HG03432 (cell line): ENCODE measurements at regions not wholly inside any gene's neighbourhood (a gene's known extent, or its start where the extent isn't known, plus 50 kb on each side); places are given as distances from the start of the nearest gene placed in this dataset.
A peak's percentile ranks its signal among the peaks of the same experiment; 100 is the strongest.
"Not testable (repeated sequence)": the region's sequence is repeated elsewhere in the genome, so short reads cannot be mapped to it uniquely, and the experiment has no call there.

Experiments
- ATAC-seq: cut with Tn5 transposase; IDR thresholded peaks from one replicate; pipeline ENCODE4 v1.9.1; 2021; ENCODE audit warnings: mild to moderate bottlenecking, moderate library complexity; ENCODE audit not compliant: unreplicated experiment

DNA sequence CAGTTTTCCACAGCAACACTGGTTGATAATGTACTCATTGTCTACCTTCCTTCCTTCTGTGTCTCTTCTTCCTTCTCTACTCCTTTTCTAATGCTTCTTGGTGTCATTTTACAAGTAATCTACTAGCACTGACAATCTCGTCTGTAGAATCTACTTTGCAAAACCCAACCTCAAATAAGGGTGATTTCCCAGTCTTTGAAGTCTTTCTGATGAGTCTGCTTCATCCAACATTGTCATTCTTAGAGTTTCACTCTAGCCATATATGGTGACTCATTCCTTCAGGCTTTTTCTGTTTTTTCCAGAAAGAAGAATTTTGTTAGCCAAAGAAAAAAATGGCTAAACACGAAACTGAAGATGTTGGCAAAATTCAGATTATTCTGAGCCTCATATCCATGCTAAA is 288.7 kb downstream of the MBD2 start:
- ATAC-seq, result peak; percentile 41

DNA sequence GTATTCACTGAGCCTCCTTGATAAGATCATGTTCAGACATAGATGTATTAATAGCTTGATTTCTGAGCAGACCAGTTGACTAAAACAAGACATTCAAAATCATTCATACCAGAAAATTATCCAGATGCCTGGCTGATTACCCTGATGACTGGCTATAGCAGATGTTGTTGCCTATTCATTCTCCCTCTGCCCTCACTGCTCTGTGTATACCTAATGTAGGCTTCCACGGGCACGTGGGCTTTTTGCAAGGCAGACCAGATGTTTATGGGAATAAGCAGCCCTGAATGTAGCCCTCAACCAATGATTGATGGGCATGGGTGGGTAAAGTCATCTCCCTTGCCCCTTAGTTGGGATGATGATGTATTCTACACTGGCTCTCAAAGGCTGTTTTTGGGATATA is 289.1 kb downstream of the MBD2 start:
- ATAC-seq, result no peak

DNA sequence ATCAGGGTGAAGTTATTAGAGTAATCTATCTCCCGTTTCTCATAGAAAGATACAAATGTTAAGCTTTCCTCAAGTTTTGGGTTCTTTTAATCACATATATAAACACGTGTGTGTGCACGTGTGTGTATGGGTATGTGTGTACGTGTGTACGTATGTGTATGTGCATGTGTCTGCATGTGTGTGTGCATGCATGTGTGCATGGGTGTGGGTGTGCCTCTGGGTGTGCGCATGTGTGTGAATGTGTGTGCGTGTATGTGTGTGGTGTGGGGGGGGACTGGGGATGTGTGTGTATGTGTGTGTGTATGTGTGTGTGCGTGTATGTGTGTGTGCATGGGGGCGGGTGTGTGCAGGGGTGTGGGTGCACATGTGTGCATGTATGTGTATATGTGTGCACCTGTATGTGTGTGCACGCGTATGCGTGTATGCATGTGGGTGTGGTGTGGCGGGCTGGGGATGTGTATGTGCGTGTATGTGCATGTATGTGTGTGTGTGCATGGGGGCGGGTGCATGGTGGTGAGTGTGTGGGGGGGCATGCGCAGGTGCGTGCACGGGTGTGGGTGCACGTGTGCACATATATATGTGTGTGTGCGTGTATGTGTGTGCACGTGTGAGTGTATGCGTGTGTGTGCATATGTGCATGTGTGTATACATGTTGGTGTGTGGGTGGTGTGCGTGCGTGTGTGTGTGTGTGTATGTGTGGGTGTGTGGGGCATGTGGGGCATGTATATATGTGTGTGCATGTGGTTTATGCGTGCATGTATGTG is 304.0 kb downstream of the MBD2 start:
- no peak for ATAC-seq

DNA sequence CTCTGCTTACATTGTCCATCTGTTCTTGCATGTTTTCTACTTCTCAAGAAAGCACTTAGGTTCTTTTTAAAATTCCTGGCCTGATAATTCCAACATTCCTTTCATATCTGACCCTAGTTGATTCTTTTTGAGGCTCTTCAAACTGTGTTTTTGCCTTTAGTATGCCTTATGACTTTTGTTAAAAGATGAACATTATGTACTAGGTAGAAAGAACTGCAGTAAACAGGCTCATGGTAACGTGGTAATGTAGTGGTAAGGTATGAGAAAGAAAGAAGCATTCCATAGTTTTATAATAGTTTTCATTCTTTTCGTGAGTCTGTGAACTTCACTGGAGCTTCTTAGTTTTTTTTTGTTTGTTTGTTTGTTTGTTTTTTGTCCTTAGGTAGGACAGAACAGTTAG is 306.4 kb downstream of the MBD2 start:
- no peak for ATAC-seq

DNA sequence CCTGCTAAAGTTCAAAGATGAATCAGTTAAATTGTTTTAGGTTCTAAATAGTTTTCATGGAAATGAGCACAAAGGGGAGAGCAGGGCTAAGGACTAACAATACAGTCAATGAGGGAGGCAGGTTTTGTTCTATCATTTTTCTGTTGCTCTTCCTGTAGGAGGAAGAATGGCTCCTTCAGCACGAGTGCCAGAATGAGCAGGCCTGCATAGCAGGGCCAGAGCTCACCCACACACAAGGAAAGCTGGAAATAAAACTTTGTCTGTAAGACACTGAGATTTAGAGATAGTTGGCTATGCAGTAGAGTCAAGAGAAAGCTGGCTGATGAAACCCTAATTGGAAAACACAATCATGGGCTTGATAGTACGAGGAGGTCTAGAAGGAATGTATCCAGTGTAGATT is 313.3 kb downstream of the MBD2 start:
- ATAC-seq, result no peak

DNA sequence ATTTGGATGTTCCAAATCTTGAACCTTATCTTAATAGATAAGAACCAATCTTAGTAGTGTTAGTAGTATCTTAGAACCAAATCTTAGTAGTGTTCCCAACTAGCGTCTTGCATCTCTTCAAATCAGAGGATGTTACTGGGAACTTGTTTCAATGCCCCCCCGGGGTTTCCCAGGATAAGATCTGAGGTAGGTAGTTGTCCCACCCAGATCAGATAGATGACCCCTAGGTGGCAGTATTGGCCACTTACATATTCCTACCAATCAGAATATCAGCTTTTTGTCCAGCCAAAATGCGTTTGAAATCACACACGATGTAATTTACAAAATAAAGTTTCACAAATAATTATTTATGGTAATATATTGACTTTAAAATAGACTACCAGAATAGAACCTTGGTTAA is 314.8 kb downstream of the MBD2 start:
- no peak for ATAC-seq

DNA sequence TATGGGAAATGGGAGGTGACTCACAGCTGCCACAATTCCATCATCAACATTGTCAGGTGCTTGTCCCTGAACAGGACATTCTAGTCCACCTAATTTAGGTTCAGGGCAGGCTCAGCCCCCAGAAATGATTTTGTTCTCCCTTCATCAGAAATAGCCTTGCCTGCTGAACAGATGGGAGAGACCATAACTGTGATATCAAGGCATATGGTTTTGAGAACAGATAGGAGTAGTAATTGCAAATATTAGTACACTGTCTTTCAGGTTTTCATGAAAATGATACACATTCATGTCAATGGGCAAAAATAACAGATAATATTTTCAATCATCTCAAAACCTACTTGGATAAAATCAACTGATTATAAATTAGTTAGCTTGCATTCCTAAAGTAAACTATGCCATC is 316.5 kb downstream of the MBD2 start:
- ATAC-seq, result no peak

DNA sequence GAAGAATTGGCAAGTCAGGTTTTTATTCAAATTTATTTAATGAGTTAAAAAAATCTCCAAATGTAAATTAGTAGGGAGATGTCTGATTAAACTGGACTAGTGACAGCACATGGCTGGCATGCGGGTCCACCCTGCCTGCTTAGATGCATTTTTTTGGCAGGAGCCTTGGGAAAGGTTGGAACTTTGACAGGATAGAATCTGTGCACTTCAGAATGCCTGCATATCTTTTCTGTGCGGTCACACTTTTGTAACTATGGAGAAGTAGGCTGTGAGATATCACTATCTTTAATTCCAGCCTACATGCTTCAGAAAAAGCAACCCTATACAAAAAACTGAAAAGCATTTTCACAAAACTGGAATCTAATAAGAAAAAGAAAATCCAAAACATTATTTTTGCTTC is 317.8 kb downstream of the MBD2 start:
- no peak for ATAC-seq

DNA sequence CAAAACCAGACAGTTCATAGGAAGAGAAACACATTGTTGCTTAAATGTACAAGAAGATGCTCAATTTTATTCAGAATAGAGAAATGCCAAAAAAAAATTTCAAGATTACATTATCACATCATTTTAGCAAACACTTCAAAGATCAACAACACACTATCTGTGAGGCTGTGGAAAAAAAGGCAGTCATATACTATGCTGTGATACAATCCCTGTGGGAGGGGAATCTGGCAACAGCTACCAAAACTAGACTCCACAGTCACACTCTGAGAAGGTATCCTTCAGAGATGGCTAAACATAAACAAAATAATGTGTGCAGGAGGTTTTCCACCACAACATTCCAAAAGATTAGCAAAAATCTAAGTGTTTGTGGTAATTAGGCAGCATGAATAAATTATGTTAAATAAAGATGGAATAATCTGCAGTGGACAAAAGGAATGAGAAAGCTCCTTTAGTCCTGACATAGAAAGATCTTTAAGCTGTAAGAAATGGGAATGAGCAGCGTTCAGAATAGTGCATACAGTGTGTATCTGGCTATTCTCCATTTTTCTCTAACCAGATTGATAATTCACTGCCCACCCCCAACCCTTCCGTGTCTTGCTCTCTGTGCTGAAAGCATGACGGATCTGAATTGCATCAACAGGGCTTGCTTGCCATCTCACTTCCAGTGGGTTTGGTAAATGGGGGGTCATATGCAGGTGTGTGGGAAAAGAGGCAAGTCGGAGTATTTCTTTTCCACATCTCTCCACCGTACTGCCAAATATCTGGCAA is 329.6 kb downstream of the MBD2 start:
- ATAC-seq, result no peak

DNA sequence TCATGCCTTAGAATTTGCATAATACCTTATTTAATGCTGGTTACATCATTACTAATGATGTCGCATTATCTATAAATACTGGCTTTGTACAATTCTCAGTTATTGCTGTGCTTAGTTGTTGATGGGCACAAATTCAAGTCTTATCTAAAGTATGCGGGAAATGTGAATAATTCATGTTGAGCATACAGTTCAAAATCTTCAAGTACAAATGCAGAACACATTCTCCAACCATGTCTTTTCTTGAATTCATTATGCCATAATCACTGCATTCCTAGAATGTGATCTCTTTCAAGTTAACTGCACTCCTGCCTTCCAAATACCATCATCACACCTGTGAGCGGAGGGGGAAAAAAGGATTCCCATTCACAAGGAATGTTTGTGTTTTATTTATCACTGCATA is 337.0 kb downstream of the MBD2 start:
- no peak for ATAC-seq

DNA sequence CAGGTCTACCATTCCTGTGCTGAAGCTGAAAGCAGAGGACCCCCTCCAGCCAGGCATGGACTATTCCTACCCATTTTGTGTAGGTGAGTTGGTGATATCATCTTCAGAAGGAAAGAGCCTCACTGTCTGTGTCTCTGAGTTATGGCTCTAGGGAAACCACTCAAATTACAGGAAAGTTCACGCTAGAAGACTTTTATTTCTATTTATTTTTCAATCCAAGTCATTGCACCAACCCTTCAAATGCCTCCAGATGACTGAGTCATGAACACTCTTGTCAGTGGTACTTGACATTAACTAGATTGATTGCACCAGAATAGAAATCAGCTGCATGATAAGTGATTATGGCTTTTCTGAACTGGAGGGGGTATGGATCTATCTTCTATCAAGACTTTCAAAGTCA is 338.4 kb downstream of the MBD2 start:
- no peak for ATAC-seq

DNA sequence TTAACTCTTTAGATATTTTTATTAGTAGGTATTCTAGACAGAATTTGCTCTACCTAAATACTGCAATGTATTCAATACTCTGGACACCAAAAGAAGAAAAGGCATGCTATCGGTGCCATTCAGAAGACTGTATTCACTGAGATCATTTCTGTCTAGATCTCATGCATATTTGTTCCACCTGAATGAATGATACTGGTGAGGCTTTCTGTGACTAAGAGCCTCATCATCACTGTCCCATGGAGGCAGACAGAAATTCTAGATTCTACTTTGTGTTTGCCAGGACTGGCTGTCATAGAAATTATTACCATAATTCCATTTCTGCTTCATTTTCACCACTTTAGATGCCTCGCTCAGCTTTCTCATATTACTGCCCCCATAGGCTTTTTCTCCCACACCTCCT is 340.7 kb downstream of the MBD2 start:
- ATAC-seq, result no peak

DNA sequence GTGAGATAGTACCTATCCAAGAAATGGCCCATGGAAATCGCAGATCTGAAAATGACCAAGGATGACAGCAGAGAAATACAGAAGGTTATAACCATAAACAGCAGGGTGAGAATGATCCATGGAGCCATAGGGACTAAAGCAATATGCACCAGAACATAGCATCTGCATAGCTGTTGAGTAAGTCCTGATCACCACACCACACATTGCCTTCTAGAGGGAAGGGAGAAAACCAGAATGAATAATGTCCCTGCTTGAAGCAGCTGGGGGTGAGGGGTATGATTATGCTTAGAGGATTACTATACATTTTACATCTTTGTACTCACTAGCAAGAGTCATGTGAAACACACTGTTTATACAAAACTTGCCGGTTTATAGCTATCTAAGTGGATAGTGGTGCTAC is 350.4 kb downstream of the MBD2 start:
- ATAC-seq, result no peak

DNA sequence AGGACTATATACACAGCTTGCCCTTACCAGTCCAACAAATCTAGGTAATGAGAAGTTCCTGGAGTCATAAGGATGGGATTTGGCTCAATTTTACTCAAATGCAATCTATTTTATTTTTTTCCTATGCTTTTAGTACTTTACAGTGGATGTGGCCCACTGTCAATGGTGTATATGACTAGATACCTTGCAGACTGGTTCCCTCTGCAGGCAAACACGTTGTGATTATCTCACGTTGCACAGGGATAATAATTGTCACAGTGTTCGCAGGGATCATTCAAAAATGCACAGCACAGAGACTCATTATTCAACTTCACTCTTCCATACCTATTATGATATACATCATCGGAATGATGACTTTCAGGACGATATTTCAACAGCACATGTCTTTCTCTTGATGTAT is 359.7 kb downstream of the MBD2 start:
- no peak for ATAC-seq

DNA sequence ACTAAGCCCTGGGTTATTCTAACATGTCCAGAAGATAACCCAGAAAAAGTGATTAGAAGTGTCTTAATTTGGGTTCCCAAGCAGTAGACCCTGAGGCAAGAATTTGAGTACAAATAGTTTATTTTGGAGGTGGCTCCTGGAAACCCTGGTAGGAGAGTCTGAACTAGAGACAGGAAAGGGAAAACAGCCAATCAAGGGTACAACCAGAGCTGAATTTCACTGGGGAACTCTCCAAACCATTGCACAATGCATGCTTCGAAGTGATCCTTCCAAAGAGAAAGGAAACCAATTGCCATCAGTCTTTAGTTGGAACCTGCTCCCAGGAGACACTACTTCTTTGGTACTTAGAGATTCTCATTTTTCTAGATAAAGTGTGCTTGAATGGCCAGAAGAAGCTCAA is 361.5 kb downstream of the MBD2 start:
- no peak for ATAC-seq

DNA sequence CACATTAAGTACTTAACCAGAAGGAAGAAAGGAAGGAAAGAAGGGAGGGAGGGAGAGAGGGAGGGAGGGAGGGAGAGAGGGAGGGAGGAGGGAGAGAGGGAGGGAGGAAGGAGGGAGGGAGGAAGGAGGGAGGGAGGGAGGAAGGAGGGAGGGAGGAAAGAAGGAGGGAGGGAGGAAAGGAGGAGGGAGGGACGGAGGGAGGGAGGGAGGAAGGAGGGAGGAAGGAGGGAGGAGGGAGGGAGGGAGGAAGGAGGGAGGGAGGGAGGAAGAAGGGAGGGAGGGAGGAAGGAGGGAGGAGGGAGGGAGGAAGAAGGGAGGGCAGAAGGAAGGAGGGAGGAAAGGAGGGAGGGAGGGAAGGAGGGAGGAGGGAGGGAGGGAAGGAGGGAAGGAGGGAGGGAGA is 363.3 kb downstream of the MBD2 start:
- ATAC-seq, result no peak

DNA sequence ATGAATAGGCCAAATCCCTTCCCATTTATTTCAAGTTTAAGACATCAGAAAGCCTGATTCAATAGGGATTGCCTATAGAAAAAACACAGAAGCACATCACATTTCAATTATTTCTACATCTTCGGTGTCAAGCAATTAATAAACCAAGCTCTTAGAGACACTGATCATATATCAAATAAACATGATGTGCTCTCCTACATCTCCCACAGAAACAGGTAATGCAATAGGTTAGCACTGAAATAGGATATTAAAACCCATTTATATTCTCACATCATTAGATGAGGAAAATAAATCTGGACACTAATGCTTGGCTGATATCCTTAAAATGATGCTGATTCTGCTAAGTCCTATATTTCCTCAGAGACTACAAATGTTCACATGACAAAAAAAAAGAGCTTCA is 364.7 kb downstream of the MBD2 start:
- no peak for ATAC-seq

DNA sequence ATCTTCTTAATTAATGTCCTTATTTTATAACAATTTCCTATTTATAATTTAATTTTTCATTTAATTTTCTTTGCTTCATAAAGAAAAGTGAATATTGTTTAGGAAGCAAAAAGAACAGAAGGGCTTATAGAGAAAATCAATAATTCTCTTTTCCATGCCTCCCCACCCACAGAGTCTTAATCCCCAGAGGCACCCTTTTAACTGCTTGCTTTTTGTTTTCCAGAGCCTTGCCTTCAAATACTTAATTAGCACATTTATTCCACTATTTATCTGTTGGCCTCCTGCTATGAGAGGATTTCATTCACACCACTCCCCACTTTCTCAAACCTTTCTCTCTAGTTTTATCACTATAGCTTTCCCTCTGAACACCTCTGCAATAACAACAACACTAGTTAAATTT is 373.6 kb downstream of the MBD2 start:
- no peak for ATAC-seq

DNA sequence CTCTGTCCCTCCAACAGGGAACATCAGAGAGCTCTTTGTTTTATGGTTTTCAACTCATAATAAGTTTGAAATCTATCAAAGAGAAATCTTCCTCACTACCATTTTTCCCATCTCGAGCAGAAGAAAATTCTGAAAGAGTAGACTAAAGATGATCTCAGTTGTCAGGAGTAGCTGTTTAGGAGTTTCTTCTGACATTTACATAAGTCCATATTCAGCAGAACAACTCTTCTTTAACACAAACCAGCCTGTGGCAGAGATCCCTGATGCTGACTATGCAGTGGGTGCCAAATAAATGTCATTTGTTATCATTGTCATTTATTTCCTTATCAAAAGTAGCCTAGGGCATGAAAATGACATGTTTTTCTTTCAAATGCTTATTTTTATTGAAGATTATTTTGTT is 380.7 kb downstream of the MBD2 start:
- ATAC-seq, result no peak

DNA sequence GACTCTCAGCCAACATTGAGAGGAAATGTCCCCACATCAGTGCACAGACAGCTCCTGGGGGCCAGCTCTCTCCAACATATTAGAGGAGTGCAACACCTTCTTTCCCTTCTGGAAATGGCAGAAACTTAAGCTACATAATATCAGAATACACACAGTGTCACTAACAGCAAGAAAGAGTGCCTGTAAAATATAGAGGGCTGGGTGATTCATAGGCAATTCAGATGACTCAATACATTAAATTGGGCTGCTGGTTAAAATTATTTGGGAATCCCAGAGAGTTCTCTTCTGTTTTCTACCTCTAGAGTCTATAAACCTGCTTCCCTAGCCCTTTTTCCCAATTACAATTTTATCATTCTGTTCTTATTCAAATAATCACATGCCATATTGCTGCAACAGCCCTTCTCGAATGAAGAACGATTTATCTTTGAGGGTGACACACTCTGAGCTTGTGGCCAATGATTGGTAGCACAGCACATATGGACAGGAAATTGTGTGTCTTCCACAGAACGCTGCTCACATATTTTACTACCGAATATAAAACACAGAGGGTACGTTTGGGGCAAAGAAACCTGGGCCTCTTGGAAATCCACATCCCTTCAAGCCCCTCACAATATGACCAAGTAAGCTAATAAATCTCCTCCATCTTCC is 381.2 kb downstream of the MBD2 start:
- ATAC-seq, result no peak

DNA sequence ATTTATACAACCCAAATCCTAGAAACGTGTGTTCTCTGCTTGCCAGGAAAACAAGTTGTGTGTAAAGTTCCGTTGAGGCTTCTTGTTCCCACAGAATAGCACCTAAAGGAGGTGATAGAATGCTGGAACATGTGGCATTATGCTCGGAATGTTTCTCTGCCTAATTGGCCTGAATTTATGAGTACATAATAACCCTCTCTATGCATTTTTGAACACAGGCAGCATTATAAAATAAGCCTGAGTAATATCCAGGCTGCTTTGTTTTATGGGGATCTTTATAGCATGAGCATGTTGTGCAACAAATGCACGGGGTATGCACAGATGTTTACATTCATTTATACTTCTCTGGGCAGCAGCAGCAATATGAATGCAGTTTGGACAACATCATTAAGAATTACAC is 385.7 kb downstream of the MBD2 start:
- no peak for ATAC-seq

DNA sequence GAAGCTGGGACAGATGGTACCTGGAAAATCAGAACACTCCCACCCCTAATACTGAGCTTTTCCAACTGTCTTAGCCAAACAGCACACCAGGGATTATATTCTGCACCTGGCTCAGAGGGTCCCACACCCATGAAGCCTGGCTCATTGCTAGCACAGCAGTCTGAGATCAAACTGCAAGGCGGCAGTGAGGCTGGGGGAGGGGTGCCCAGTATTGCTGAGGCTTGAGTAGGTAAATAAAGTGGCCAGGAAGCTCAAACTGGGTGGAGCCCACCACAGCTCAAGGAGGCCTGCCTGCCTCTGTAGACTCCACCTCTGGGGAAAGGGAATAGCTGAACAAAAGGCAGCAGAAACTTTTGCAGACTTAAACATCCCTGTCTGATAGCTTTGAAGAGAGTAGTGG is 403.3 kb downstream of the MBD2 start:
- not testable (repeated sequence) for ATAC-seq
